ENCODE measurements at regions not wholly inside any gene's neighbourhood (a gene's known extent, or its start where the extent isn't known, plus 50 kb on each side); places are given as distances from the start of the nearest gene placed in this dataset.

DNA sequence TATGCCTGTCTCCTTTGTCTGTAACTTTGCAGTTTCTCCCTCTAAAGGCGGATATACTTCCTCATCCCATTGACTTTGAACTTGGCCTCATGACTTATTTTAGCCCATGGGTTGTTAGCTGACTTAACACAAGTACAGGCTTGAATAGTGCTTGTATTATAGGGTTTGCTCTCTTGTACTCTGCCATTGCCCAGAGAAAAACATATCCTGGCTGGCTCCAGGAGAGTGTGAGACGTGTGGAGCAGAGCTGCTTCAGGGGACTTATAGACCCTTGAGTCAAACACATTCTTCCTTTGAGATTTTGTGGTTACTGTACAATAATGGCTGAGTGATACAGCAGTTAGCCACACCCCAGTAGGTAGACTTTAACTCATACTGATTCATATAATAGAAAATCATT, 124.0 kb downstream of the RAP2B start:
- TF ChIP-seq ZNF311 (tag by site-specific recombination; IDR thresholded peaks at IDR 0.05; ENCODE audit: borderline replicate concordance) (no peak), ZBTB1 (tag by site-specific recombination; IDR thresholded peaks at IDR 0.05) (no peak)

Measured in HEK293 (cell line).